Endothelial cell of umbilical vein (primary cell): ENCODE measurements at regions not wholly inside any gene's neighbourhood (a gene's known extent, or its start where the extent isn't known, plus 50 kb on each side); places are given as distances from the start of the nearest gene placed in this dataset.

Source experiments
- BruUV-seq: library from RNA; stranded (reverse); fragments of 400-500 nt; replicated peaks from 2 replicates; lab custom pipeline; 2021; lab: Mats Ljungman, UMichigan
- CTCF ChIA-PET: fragments of 300-600, 350-600 bp; sonication (Branson Sonifier 250); formaldehyde crosslinking; loops from one replicate; lab custom pipeline; 2021; ENCODE audit warnings: antibody characterized with exemption, inconsistent platforms; lab: Charles Lee
- POLR2A ChIA-PET: fragments of 300-600, 350-600 bp; sonication (Branson Sonifier 250); formaldehyde crosslinking; loops from one replicate; lab custom pipeline; 2021; ENCODE audit warnings: antibody characterized with exemption, inconsistent platforms; lab: Charles Lee
- DNase-seq: peaks from one replicate; pipeline ENCODE4 v3.0.0-alpha.2; 2011; ENCODE audit warnings: low read depth, low spot score
- FAIRE-seq: peaks from 2 replicates; lab custom pipeline; 2011; peaks lifted over from hg19 to GRCh38; lab: Jason Lieb, UNC
- H2AFZ ChIP-seq: 2 replicates; pipeline ENCODE4 v1.6.0; 2012; ENCODE audit warnings: low read depth, low read length, control low read depth, inconsistent platforms
- H3K27ac ChIP-seq: 2 replicates; pipeline ENCODE4 v1.5.1; 2011; ENCODE audit warnings: low read depth, mild to moderate bottlenecking, control low read depth, low read length, moderate library complexity; ENCODE audit not compliant: insufficient read depth
- H3K27me3 ChIP-seq, 2 experiments: 2 replicates each; pipeline versions ENCODE4 v1.6.0 to v1.6.1; 2011; ENCODE audit warnings: low read length in 2 of 2, mixed read lengths in 1 of 2; ENCODE audit not compliant: control insufficient read depth in 2 of 2, insufficient read depth in 2 of 2
- H3K36me3 ChIP-seq, 2 experiments: 2 replicates in 1 of 2; 3 replicates in 1 of 2; pipeline ENCODE4 v1.5.1; 2011; ENCODE audit warnings: low read length in 2 of 2, mild to moderate bottlenecking in 1 of 2, moderate library complexity in 1 of 2; ENCODE audit not compliant: control insufficient read depth in 2 of 2, insufficient read depth in 2 of 2; ENCODE audit errors: extremely low read depth in 1 of 2
- H3K4me1 ChIP-seq: 3 replicates; pipeline ENCODE4 v1.5.1; 2011; ENCODE audit warnings: mild to moderate bottlenecking, low read length; ENCODE audit not compliant: control insufficient read depth, insufficient read depth; ENCODE audit errors: extremely low read depth
- H3K4me2 ChIP-seq: 2 replicates; pipeline ENCODE4 v1.6.1; 2011; ENCODE audit warnings: low read length, control low read depth, mixed read lengths; ENCODE audit not compliant: insufficient read depth
- H3K4me3 ChIP-seq, 3 experiments: fragments of 200-600 bp in 1 of 3; sonication (generic), shearing (Covaris generic) in 1 of 3; replicated peaks in 1 of 3; 2 replicates each; pipeline ENCODE4 v1.5.1; 2011 to 2016; ENCODE audit warnings: control low read depth in 3 of 3, low read length in 3 of 3, mild to moderate bottlenecking in 2 of 3, inconsistent platforms in 1 of 3, low read depth in 1 of 3, moderate library complexity in 1 of 3; ENCODE audit not compliant: insufficient read depth in 1 of 3
- H3K79me2 ChIP-seq: 2 replicates; pipeline ENCODE4 v1.6.0; 2012; ENCODE audit warnings: low read length, inconsistent platforms; ENCODE audit not compliant: control insufficient read depth, insufficient read depth
- H3K9ac ChIP-seq: replicated peaks from 2 replicates; pipeline ENCODE3; 2011; ENCODE audit warnings: low read length, control low read depth; ENCODE audit not compliant: insufficient read depth; ENCODE audit errors: extremely low read depth
- H3K9me1 ChIP-seq: replicated peaks from 3 replicates; pipeline ENCODE4 v1.6.0; 2011; ENCODE audit warnings: mild to moderate bottlenecking, low read length; ENCODE audit not compliant: control insufficient read depth, insufficient read depth; ENCODE audit errors: extremely low read depth
- H3K9me3 ChIP-seq: replicated peaks from 2 replicates; pipeline ENCODE4 v1.5.1; 2012; ENCODE audit warnings: low read length, inconsistent platforms; ENCODE audit not compliant: control insufficient read depth, insufficient read depth
- H4K20me1 ChIP-seq: replicated peaks from 2 replicates; pipeline ENCODE3; 2011; ENCODE audit warnings: mild to moderate bottlenecking, low read length; ENCODE audit not compliant: control insufficient read depth, insufficient read depth; ENCODE audit errors: extremely low read depth
- CTCF ChIP-seq, 2 donors: IDR thresholded peaks; 1 replicate in 1 of 2; 2 replicates in 1 of 2; pipeline ENCODE4 v1.5.1; 2011; ENCODE audit warnings: low read length in 2 of 2, mild to moderate bottlenecking in 2 of 2, moderate library complexity in 2 of 2, control low read depth in 1 of 2, inconsistent platforms in 1 of 2, low read depth in 1 of 2; ENCODE audit not compliant: insufficient read depth in 1 of 2; ENCODE audit errors: extremely low read depth in 1 of 2
- EZH2 ChIP-seq: IDR thresholded peaks from 2 replicates; pipeline ENCODE4 v1.6.1; 2012; ENCODE audit warnings: borderline replicate concordance, low read depth, mild to moderate bottlenecking, moderate library complexity, low read length, inconsistent platforms; ENCODE audit not compliant: severe bottlenecking
- FOS ChIP-seq: IDR thresholded peaks from 2 replicates; pipeline ENCODE4 v1.6.1; 2011; ENCODE audit warnings: mild to moderate bottlenecking, low read length, moderate library complexity, borderline replicate concordance; ENCODE audit not compliant: insufficient read depth
- GATA2 ChIP-seq: IDR thresholded peaks from 2 replicates; pipeline ENCODE4 v1.7.0; 2011; ENCODE audit warnings: low read depth, mild to moderate bottlenecking, moderate library complexity, mixed read lengths, low read length; ENCODE audit not compliant: insufficient read length, insufficient read depth
- JUN ChIP-seq: IDR thresholded peaks from 2 replicates; pipeline ENCODE4 v1.6.1; 2011; ENCODE audit warnings: borderline replicate concordance, low read depth; ENCODE audit not compliant: insufficient read length, insufficient read depth
- MAX ChIP-seq: IDR thresholded peaks from 2 replicates; pipeline ENCODE4 v1.6.1; 2011; ENCODE audit not compliant: insufficient read depth, insufficient read length
- MYC ChIP-seq: IDR thresholded peaks from one replicate; pipeline ENCODE4 v1.6.1; 2011; ENCODE audit warnings: mild to moderate bottlenecking, low read depth, low read length
- POLR2A ChIP-seq: IDR thresholded peaks from 2 replicates; pipeline ENCODE4 v1.6.1; 2012; ENCODE audit warnings: low read depth, mild to moderate bottlenecking, control low read depth, low read length
- POLR2AphosphoS5 ChIP-seq: IDR thresholded peaks from 2 replicates; pipeline ENCODE4 v1.6.1; 2012; ENCODE audit warnings: low read depth, mild to moderate bottlenecking, control low read depth, low read length, moderate library complexity; ENCODE audit not compliant: insufficient read depth
- dilution Hi-C: fragments of 300-500 bp; cut with MboI; formaldehyde crosslinking; loops from one replicate; pipeline ENCODE4 v1.15.0; 2019; ENCODE audit warnings: low sequenced_read_pairs; ENCODE audit not compliant: extremely low pct_ligation_motif_present
- intact Hi-C: fragments of 100-400 bp; cut with micrococcal nuclease; formaldehyde crosslinking; loops from one replicate; pipeline ENCODE4 v1.10.0; 2022

GRCh38 chr9:25177858-25178257 is 500.4 kb downstream of the TUSC1 start:
- Histone ChIP-seq H3K9me1 (no peaks in the 10 kb centered on the region), H3K27me3 (no peaks in the 10 kb centered on the region), H3K9ac (no peak overlapping the region), H3K4me3 (no peak overlapping the region), H3K27ac (no peak overlapping the region), H3K79me2 (no peaks in the 10 kb centered on the region), H3K9me3 (no peaks in the 10 kb centered on the region), H4K20me1 (no peaks in the 10 kb centered on the region), H3K36me3 (no peaks in the 10 kb centered on the region), H3K4me2 (no peak overlapping the region), H3K4me1 (no peaks in the 10 kb centered on the region), H2AFZ (no peak overlapping the region)
- dilution Hi-C loops, result no loop called here
- ChIA-PET POLR2A (no interaction called here), CTCF (no interaction called here)
- TF ChIP-seq GATA2 (no peak), POLR2AphosphoS5 (no peak), CTCF (IDR thresholded peaks at IDR 0.05; ENCODE audit: extremely low read depth in 1 of 2, insufficient read depth in 1 of 2, low read depth in 1 of 2, low read length in 2 of 2) (no peak), MYC (no peak), EZH2 (no peak), MAX (no peak), JUN (no peak), FOS (no peak), POLR2A (no peak)
- FAIRE-seq, result no peak
- intact Hi-C loops, result no loop called here
- BruUV-seq, result no TSS peak
- DNase-seq, result no peak
